Omental fat pad (tissue), 3 donors: ENCODE measurements at regions not wholly inside any gene's neighbourhood (a gene's known extent, or its start where the extent isn't known, plus 50 kb on each side); places are given as distances from the start of the nearest gene placed in this dataset.

Experiments used
- ATAC-seq: fragments of 150-250 bp; one replicate; pipeline ENCODE4 v1.9.1; 2016; ENCODE audit warnings: mild to moderate bottlenecking, moderate library complexity; ENCODE audit not compliant: low FRiP score
- DNase-seq: peaks from one replicate; pipeline ENCODE4 v3.0.0-alpha.2; 2019; ENCODE audit warnings: low spot score
- TF ChIP-seq, protein P1 (sequence below), 3 donors: fragments of 450-650 bp; IDR thresholded peaks; one replicate each; pipeline ENCODE4 v1.5.1; 2016 to 2017; ENCODE audit warnings: antibody characterized with exemption in 3 of 3, mild to moderate bottlenecking in 3 of 3, moderate library complexity in 2 of 3

DNA sequence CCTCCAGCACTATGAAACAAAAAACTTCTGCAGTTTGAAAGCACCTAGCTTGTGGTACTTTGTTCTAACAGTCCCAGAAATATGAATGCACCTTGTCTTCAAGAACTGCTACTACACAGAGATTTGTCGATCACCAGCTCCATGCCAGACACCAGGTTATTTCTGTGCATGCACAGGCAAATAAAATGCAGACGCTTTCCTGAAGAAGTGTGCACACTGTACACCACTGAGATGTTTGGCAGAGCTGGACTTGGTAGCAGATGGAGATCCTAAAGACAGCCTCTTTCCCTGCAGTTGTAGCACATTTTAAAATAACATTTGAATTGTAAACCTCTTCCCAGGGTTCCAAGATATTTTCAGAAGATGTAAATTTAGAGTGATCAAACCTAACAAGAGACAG, 730.0 kb downstream of the MTRR start:
- no peak for DNase-seq
- no peak for ATAC-seq
- TF ChIP-seq, protein P1, sequence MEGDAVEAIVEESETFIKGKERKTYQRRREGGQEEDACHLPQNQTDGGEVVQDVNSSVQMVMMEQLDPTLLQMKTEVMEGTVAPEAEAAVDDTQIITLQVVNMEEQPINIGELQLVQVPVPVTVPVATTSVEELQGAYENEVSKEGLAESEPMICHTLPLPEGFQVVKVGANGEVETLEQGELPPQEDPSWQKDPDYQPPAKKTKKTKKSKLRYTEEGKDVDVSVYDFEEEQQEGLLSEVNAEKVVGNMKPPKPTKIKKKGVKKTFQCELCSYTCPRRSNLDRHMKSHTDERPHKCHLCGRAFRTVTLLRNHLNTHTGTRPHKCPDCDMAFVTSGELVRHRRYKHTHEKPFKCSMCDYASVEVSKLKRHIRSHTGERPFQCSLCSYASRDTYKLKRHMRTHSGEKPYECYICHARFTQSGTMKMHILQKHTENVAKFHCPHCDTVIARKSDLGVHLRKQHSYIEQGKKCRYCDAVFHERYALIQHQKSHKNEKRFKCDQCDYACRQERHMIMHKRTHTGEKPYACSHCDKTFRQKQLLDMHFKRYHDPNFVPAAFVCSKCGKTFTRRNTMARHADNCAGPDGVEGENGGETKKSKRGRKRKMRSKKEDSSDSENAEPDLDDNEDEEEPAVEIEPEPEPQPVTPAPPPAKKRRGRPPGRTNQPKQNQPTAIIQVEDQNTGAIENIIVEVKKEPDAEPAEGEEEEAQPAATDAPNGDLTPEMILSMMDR (IDR thresholded peaks at IDR 0.05), result no peak

DNA sequence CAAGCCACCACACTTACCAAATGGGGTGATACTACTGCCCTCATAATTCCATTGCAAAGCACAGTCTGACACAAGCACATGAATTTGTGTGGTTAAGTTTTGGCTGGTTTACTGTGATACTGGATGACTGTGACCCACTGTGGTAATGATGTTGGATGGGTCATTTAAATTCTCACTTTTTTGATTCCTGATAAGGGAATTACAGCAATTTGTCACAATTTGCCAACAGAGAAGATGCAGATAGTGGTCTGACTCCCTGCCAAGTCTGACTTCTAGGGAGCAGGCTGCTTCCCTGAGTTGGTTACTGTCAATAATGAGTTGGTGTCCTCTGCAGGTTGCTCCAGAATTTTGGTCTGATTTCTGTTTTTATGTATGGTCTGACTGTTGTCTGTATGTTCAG, 731.9 kb downstream of the MTRR start:
- ATAC-seq, result no peak
- no peak for DNase-seq
- TF ChIP-seq, protein P1 (IDR thresholded peaks at IDR 0.05), result no peak

DNA sequence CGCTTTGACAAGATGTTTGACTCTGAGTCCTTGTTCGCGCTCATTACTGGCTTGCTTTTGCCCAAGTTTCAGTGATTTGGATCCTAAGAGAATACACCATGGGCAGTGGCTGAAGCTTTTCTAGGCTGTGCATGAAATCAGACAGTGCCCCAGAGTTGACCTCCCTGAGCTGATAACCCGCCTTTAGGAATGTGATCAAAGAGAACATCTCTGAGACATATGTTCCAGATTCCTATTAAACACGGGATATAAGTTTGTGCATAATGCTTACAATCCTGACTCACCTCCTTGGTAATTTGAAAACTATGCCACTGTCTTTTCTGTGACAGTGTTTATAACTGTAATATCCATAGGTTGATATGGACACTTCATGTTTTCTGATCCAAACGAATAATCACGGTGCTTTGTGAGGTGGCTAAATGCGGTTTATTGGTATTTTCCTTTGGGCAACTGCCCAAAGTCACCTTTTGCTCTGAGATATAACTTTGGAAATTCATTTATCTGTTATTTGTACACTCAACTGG, 732.9 kb downstream of the MTRR start:
- ATAC-seq, result no peak
- DNase-seq, result no peak
- TF ChIP-seq, protein P1 (IDR thresholded peaks at IDR 0.05), result no peak

DNA sequence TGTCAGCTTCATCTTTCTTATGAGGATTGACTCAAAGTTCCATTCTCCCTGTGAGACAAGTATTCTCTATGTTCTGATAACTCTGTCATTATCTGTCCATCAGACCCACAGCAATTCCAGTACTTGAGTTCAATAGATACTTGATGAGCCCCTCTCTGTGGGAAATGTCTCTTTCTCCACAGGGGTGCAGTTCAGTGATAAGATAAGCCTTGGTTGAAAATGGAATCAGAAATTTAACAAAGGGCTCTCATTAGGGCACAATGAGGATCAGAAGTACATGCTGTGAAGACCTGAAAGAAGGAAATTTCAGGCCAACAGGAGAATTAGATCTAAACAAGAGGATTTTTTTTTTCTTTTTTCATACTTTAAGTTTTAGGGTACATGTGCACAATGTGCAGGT, 737.3 kb downstream of the MTRR start:
- DNase-seq (no peak), ATAC-seq (no peak)
- TF ChIP-seq, protein P1 (IDR thresholded peaks at IDR 0.05), result no peak

DNA sequence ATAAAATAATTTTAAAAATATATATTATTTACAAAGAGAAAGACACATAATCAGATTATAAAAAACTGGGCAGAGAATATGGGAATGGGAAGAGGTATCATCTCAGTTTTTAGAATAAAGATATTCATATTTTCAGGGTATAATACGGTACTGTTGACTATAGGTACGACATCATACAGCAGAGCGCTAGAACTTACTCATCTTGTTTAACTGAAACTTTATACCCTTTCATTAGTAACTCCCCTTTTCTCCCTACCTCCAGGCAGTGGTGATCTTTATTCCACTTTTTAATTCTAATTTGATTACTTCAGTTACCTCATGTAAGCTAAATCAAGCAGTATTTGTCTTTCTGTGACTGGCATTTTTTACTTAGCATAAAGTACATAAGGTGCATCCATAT, 742.1 kb downstream of the MTRR start:
- DNase-seq (no peak), ATAC-seq (no peak)
- TF ChIP-seq, protein P1 (IDR thresholded peaks at IDR 0.05), result no peak

DNA sequence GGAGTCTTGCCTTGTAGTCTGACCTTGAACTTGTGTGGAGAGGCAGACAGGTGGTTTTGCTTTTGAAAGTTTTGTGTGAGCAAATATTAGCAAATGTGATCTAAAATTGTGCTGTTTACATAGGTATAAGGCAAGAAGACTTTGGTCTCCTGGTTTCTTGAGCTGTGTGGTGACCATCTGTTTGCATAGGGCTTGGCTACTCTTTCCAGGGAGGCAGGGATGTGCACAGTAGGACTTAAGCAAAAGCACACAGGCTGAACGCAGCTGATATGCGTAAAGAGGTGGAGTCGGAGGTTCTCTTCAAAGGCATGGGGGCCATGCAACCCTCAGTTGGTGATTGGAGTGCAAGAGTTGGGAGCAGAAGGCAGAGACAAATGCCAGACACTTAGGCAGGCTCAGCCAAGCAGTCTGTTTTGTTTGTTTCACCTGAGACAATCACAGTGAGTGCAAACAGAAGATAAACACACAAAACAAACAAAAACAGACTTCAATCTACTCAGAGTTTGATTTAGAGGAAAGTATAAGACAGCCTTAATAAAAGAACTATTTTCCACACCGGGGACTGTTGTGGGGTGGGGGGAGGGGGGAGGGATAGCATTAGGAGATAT, 744.2 kb downstream of the MTRR start:
- no peak for DNase-seq
- ATAC-seq, result no peak
- TF ChIP-seq, protein P1 (IDR thresholded peaks at IDR 0.05), result no peak

DNA sequence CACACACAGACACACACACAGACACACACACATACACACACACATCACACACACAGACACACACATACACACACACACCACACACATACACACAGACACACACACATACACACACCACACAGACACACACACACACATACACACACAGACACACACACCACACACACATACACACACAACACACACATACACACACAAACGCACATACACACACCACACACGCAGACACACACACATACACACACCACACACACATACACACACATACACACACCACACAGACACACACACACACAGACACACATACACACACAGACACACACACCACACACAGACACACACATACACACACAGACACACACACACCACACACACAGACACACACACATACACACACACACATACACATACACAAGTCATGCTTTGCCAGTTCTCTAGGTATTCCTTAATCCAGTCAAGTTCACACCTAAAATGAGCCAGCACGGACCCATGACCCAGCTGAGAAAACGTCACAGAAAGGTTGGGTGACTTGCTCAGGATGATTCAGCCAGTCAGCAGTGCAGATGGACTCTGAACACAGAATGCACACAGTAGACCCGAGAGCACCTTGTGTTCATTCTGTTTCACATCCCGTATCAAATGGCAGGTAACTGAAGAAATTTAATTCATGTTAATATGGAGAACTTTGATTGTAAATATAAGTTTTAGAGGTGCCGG, 746.4 kb downstream of the MTRR start:
- no peak for ATAC-seq
- TF ChIP-seq, protein P1 (IDR thresholded peaks at IDR 0.05), result no peak
- DNase-seq, result no peak
